BLaER1 treated with 17β-estradiol and CSF1 and Interleukin-3, amounts not matched to agents 10 nM and 100 nM (cell line): ENCODE measurements at regions not wholly inside any gene's neighbourhood (a gene's known extent, or its start where the extent isn't known, plus 50 kb on each side); places are given as distances from the start of the nearest gene placed in this dataset.

ENCODE experiments used
- H3K27ac ChIP-seq, 11 experiments: shearing (Covaris generic); formaldehyde crosslinking; 2 replicates each; pipeline ENCODE4 v1.8.1; 2022
- H3K27me3 ChIP-seq, 11 experiments: shearing (Covaris generic); formaldehyde crosslinking; 2 replicates each; pipeline ENCODE4 v1.8.1; 2022
- H3K36me3 ChIP-seq, 11 experiments: shearing (Covaris generic); formaldehyde crosslinking; 2 replicates each; pipeline ENCODE4 v1.8.1; 2022
- H3K4me1 ChIP-seq, 10 experiments: shearing (Covaris generic); formaldehyde crosslinking; 2 replicates each; pipeline ENCODE4 v1.8.1; 2022
- H3K4me2 ChIP-seq, 11 experiments: shearing (Covaris generic); formaldehyde crosslinking; 2 replicates each; pipeline ENCODE4 v1.8.1; 2022
- H3K4me3 ChIP-seq, 10 experiments: shearing (Covaris generic); formaldehyde crosslinking; 2 replicates each; pipeline ENCODE4 v1.8.1; 2022
- H3K9ac ChIP-seq, 11 experiments: shearing (Covaris generic); formaldehyde crosslinking; 2 replicates each; pipeline ENCODE4 v1.8.1; 2022
- H3K9me3 ChIP-seq, 11 experiments: shearing (Covaris generic); formaldehyde crosslinking; replicated peaks in 1 of 11; 2 replicates each; pipeline ENCODE4 v1.8.1; 2022
- H4K20me1 ChIP-seq, 11 experiments: shearing (Covaris generic); formaldehyde crosslinking; 2 replicates each; pipeline ENCODE4 v1.8.1; 2022
- Cebpa-rat ChIP-seq, 11 experiments: shearing (Covaris generic); IDR thresholded peaks; 2 replicates each; pipeline ENCODE4 v1.8.1; 2022

DNA sequence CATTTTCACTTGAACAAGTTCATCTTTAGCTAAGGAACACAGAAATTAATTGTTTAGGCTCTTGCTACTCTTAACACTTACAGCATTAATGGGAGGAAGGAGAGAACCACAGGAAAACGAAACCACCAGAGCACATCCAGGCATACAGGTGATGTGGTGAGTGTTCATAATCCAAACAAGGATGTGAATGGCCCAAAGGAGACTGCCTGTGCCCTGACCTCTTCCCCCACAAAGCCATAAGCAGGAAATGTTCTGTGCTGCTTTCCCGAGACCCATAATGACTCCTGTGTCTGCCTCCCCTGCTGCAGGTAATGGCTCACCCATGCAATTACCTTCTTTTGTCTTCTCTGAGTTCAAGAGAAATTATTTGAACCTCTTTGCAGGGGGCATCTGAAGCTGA, 295.9 kb upstream of the LINC00305 start:
- no peak for TF ChIP-seq Cebpa-rat (IDR thresholded peaks at IDR 0.05)
- H3K27ac ChIP-seq: no peak overlapping the region
- H3K9ac ChIP-seq: no peak overlapping the region
- 0 out of 20 replicates have a peak, but pooled peaks cover 0 to 4% (median 0%) of the 10 kb centered on the region in 10 experiments for H3K4me1 ChIP-seq
- H3K9me3 ChIP-seq: no peaks in the 10 kb centered on the region
- H3K4me3 ChIP-seq: no peak overlapping the region
- H4K20me1 ChIP-seq: no peaks in the 10 kb centered on the region
- H3K36me3 ChIP-seq: no peaks in the 10 kb centered on the region
- H3K4me2 ChIP-seq: no peak overlapping the region
- H3K27me3 ChIP-seq: no peaks in the 10 kb centered on the region

DNA sequence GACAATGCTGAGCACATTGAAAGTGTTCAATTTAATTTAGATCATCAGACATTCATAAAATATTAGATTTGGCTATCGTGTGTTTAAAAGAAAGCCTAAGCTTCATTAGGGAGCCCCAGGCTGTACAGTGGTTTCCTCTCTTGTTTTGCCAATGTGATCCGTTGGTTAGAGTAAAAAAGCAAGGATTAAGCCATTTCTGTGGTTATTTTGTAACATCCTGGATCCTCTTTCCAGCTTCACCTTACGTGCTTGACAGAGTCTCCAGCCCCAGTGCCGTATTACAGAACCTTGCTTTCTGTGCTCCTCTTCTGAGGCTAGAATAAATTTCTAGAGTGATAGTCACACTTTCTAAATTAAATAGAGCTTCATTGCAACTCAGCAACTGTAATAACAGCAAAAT, 289.3 kb upstream of the LINC00305 start:
- H3K9ac ChIP-seq: no peak overlapping the region
- 0 out of 22 replicates have a peak overlapping the region, but pooled peaks of 1 of the 11 experiments have one; percentile 10 for H3K4me2 ChIP-seq
- H3K27ac ChIP-seq: peak overlapping the region in 2 of 11 experiments; percentile 10 to 13; a peak in 1 of 22 replicates
- no peaks in the 10 kb centered on the region for H3K27me3 ChIP-seq
- H3K9me3 ChIP-seq: peaks cover 11 to 14% (median 14%) of the 10 kb centered on the region in 11 experiments; a peak in 21 of 22 replicates
- no peaks in the 10 kb centered on the region for H3K36me3 ChIP-seq
- no peak overlapping the region for H3K4me3 ChIP-seq
- H3K4me1 ChIP-seq: peaks cover 0 to 4% (median 0%) of the 10 kb centered on the region in 10 experiments; a peak in 1 of 20 replicates
- no peak for TF ChIP-seq Cebpa-rat (IDR thresholded peaks at IDR 0.05)
- no peaks in the 10 kb centered on the region for H4K20me1 ChIP-seq

DNA sequence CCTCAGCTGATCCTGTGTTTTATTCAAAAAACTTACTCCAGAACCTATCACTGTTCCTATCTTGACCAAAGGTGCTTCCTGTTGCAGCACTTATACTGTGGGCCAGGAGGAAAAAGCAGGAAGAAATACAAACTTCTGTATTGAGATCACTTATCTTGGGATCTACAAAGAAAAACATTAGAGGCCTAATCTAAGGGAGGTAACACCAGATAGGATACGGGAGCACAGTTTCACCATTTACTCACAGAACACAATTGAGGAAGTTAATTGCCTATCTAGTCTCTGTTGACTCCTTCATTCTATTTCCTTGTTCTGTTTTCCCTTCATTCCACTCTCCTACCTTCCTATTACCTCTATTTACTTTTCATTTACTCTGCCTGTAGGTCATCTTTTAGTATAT, 287.2 kb upstream of the LINC00305 start:
- Histone ChIP-seq H3K4me3 (no peak overlapping the region), H3K4me1 (peaks cover 0 to 4% (median 0%) of the 10 kb centered on the region in 10 experiments; a peak in 1 of 20 replicates), H3K36me3 (no peaks in the 10 kb centered on the region), H4K20me1 (no peaks in the 10 kb centered on the region), H3K4me2 (no peak overlapping the region), H3K9me3 (peaks cover 15 to 27% (median 19%) of the 10 kb centered on the region in 11 experiments; a peak in 21 of 22 replicates), H3K9ac (no peak overlapping the region), H3K27ac (no peak overlapping the region), H3K27me3 (no peaks in the 10 kb centered on the region)
- TF ChIP-seq Cebpa-rat (IDR thresholded peaks at IDR 0.05): no peak

DNA sequence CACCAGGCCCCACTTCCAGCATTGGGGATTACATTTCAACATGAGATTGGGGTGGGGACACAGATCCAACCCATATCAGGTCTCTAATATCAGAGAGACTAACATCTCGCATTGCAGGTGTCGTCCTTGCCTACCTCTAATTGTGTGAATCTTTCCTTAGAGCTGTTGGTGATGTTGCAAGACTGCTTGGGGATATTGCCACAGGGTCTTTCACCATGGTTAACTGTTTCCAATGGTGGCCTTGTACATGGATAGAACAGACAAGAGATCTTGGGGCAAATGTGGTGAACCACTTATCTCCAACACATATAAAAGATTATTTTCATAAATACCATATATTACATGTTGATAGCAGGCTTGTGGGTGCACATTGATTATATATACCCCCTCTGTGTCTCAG, 270.3 kb upstream of the LINC00305 start:
- Histone ChIP-seq H3K4me1 (peaks cover 0 to 14% (median 5%) of the 10 kb centered on the region in 10 experiments; a peak in 6 of 20 replicates), H3K27ac (no peak overlapping the region), H4K20me1 (no peaks in the 10 kb centered on the region), H3K4me3 (no peak overlapping the region), H3K9ac (no peak overlapping the region), H3K4me2 (no peak overlapping the region), H3K9me3 (no peaks in the 10 kb centered on the region), H3K27me3 (no peaks in the 10 kb centered on the region), H3K36me3 (no peaks in the 10 kb centered on the region)
- no peak for TF ChIP-seq Cebpa-rat (IDR thresholded peaks at IDR 0.05)

DNA sequence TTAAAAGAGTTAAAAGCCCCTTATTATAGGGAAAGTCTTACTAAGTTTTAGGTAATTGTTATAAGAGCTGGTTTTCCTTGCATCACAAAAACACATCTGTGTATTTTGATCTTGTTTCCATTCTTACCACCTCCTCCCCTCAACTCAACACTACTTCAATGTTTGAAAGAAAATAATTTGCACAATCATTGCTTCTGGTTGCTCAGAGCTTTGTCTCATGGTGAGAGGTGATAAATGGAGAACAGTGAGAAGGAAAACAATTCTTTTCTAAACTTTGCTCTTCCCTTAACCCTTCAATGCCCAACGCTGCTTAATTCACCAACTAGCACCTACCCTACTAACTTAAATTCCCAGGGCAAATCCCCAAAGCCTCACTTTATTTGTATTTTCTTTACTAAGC, 268.1 kb upstream of the LINC00305 start:
- H3K9me3 ChIP-seq: peaks cover 0 to 9% (median 7%) of the 10 kb centered on the region in 11 experiments; a peak in 9 of 22 replicates
- H3K9ac ChIP-seq: no peak overlapping the region
- no peak overlapping the region for H3K27ac ChIP-seq
- H4K20me1 ChIP-seq: no peaks in the 10 kb centered on the region
- no peak overlapping the region for H3K4me2 ChIP-seq
- no peak overlapping the region for H3K4me3 ChIP-seq
- peaks cover 0 to 14% (median 5%) of the 10 kb centered on the region in 10 experiments; a peak in 6 of 20 replicates for H3K4me1 ChIP-seq
- TF ChIP-seq Cebpa-rat (IDR thresholded peaks at IDR 0.05): no peak
- H3K27me3 ChIP-seq: no peaks in the 10 kb centered on the region
- H3K36me3 ChIP-seq: no peaks in the 10 kb centered on the region

DNA sequence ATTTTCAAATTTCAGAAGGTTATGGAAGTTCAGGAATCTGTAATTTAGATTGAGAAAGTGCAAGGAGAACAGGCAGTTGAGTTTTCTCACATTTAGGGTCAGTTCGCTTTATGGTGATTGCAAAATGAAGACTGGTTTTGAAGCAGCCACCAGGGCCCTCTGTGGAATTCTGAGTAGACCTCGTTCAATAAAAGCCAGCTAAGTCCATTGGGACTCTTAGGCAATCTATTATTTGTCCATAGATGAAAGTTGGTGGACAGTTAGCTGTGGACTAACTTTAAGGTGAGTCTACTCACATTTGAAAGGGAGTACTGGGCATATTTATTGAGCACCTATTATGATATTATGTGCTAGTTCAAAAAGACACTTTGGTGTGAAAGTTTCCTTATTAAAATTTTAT, 266.3 kb upstream of the LINC00305 start:
- H3K9me3 ChIP-seq: peaks cover 0 to 9% (median 7%) of the 10 kb centered on the region in 11 experiments; a peak in 9 of 22 replicates
- no peaks in the 10 kb centered on the region for H3K36me3 ChIP-seq
- no peak overlapping the region for H3K27ac ChIP-seq
- TF ChIP-seq Cebpa-rat (IDR thresholded peaks at IDR 0.05): no peak
- H3K4me2 ChIP-seq: no peak overlapping the region
- H3K9ac ChIP-seq: no peak overlapping the region
- H4K20me1 ChIP-seq: no peaks in the 10 kb centered on the region
- no peak overlapping the region for H3K4me3 ChIP-seq
- no peaks in the 10 kb centered on the region for H3K27me3 ChIP-seq
- H3K4me1 ChIP-seq: peaks cover 0 to 14% (median 5%) of the 10 kb centered on the region in 10 experiments; a peak in 6 of 20 replicates

DNA sequence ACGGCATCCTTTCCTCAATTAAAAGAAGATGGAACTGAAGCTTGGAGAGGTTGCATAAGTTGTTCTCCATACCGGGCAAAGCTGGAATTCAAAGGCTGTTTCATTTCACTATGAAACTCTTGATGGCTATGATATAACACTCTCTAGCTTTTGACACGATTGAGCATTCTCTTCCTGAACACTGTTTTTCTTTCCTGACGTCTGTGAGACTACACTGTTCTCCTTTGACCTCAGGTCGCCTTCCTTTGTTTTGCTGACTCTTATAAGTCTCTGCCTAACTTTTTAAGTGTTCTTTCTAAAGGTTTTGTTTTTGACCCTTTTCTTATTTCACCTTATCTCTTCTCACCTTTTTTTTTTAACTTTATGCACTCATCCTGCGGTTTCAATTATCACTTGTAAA, 261.8 kb upstream of the LINC00305 start:
- H3K4me3 ChIP-seq: no peak overlapping the region
- no peak overlapping the region for H3K9ac ChIP-seq
- no peaks in the 10 kb centered on the region for H3K4me1 ChIP-seq
- no peak overlapping the region for H3K4me2 ChIP-seq
- no peak overlapping the region for H3K27ac ChIP-seq
- no peaks in the 10 kb centered on the region for H3K27me3 ChIP-seq
- H3K36me3 ChIP-seq: no peaks in the 10 kb centered on the region
- peaks cover 0 to 9% (median 7%) of the 10 kb centered on the region in 11 experiments; a peak in 9 of 22 replicates for H3K9me3 ChIP-seq
- H4K20me1 ChIP-seq: no peaks in the 10 kb centered on the region
- no peak for TF ChIP-seq Cebpa-rat (IDR thresholded peaks at IDR 0.05)

DNA sequence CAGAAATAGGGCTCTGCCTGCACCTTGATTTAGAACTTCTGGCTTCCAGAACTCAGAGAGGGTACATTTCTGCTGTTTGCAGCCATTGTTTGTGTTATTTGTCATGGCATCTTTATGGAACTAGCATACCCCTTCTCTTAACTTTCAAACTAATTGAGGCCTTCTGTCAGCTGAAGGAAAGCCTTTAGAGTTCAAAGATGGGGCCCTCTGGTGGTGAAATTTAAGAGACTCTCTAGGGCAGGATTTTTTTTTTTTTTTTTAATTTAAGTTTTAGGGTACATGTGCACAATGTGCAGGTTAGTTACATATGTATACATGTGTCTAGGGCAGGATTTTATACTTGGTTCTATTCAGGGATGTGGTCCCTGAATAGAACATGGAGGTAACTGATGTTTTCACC, 260.6 kb upstream of the LINC00305 start:
- Histone ChIP-seq H3K9me3 (peaks cover 0 to 9% (median 7%) of the 10 kb centered on the region in 11 experiments; a peak in 9 of 22 replicates), H3K27me3 (no peaks in the 10 kb centered on the region), H3K36me3 (no peaks in the 10 kb centered on the region), H3K27ac (no peak overlapping the region), H3K4me2 (no peak overlapping the region), H3K4me1 (peaks cover 0 to 10% (median 0%) of the 10 kb centered on the region in 10 experiments; a peak in 5 of 20 replicates), H3K9ac (no peak overlapping the region), H3K4me3 (no peak overlapping the region), H4K20me1 (no peaks in the 10 kb centered on the region)
- TF ChIP-seq Cebpa-rat (IDR thresholded peaks at IDR 0.05): no peak

DNA sequence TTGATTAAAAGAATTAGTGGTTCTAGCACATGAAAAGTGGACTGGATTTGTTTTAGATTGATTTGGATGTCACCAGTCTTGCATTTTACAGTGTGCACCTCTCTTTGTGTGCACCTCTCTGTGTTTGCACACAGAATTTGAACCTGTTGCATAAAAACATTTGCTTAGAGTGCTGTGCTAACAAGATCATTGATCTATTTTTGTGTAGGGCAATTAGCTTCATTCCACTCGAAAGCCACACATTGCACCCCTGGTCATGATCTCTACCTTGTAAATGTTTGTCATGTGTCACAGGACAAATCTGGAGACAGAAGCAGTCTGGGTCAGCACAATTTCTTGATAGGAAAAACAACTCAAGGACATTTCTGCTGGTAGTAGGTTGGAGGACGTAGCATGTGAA, 258.7 kb upstream of the LINC00305 start:
- no peak overlapping the region for H3K9ac ChIP-seq
- H3K4me2 ChIP-seq: no peak overlapping the region
- no peaks in the 10 kb centered on the region for H3K36me3 ChIP-seq
- H3K27me3 ChIP-seq: no peaks in the 10 kb centered on the region
- no peaks in the 10 kb centered on the region for H3K9me3 ChIP-seq
- no peaks in the 10 kb centered on the region for H4K20me1 ChIP-seq
- TF ChIP-seq Cebpa-rat (IDR thresholded peaks at IDR 0.05): no peak
- peaks cover 0 to 20% (median 0%) of the 10 kb centered on the region in 10 experiments; a peak in 5 of 20 replicates for H3K4me1 ChIP-seq
- H3K27ac ChIP-seq: no peak overlapping the region
- H3K4me3 ChIP-seq: no peak overlapping the region

DNA sequence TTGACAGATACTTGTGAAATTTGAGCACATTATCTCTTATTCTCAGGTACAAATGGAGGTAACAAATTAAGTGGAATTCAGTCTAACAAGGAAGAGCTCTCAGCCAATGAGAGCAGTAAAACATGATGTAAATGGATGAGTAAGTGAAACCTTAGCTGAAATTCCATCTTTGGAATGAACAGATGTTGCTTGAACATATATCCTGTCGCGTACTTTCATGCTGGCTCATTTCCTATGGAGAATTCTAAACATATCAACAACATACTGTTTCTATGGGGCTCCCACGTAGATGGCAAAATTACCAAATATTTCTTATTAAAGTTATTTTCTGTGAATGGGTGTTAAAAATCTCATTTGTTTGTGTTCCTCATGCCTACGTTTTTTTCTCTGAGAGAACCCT, 256.3 kb upstream of the LINC00305 start:
- no peak overlapping the region for H3K9ac ChIP-seq
- H3K9me3 ChIP-seq: no peaks in the 10 kb centered on the region
- H3K36me3 ChIP-seq: no peaks in the 10 kb centered on the region
- peaks cover 0 to 20% (median 0%) of the 10 kb centered on the region in 10 experiments; a peak in 5 of 20 replicates for H3K4me1 ChIP-seq
- no peak overlapping the region for H3K4me3 ChIP-seq
- H4K20me1 ChIP-seq: no peaks in the 10 kb centered on the region
- no peaks in the 10 kb centered on the region for H3K27me3 ChIP-seq
- no peak overlapping the region for H3K27ac ChIP-seq
- H3K4me2 ChIP-seq: no peak overlapping the region; a peak in 1 of 22 replicates
- TF ChIP-seq Cebpa-rat (IDR thresholded peaks at IDR 0.05): no peak
